HTR-8/SVneo (cell line): ENCODE measurements at regions not wholly inside any gene's neighbourhood (a gene's known extent, or its start where the extent isn't known, plus 50 kb on each side); places are given as distances from the start of the nearest gene placed in this dataset.
"Not testable (repeated sequence)": the region's sequence is repeated elsewhere in the genome, so short reads cannot be mapped to it uniquely, and the experiment has no call there.

Experiments used
- DNase-seq: peaks from one replicate; pipeline ENCODE4 v3.0.0; 2011; ENCODE audit warnings: low spot score, mixed read lengths; ENCODE audit not compliant: insufficient read length
- FAIRE-seq: peaks from 2 replicates; lab custom pipeline; 2011; peaks lifted over from hg19 to GRCh38; lab: Jason Lieb, UNC

DNA sequence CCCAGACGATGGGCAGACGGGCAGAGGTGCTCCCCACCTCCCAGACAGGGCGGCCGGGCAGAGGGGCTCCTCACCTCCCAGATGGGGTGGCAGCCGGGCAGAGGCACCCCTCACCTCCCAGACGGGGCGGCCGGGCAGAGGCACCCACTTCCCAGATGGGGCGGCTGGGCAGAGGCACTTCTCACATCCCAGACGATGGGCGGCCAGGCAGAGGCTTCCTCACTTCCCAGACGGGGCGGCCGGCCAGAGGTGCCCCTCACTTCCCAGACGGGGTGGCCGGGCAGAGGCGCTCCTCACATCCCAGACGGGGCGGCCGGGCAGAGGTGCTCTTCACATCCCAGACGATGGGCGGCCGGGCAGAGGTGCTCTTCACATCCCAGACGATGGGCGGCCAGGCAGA, 96.6 kb downstream of the ABCC12 start:
- FAIRE-seq, DNase-seq: not testable (repeated sequence)

DNA sequence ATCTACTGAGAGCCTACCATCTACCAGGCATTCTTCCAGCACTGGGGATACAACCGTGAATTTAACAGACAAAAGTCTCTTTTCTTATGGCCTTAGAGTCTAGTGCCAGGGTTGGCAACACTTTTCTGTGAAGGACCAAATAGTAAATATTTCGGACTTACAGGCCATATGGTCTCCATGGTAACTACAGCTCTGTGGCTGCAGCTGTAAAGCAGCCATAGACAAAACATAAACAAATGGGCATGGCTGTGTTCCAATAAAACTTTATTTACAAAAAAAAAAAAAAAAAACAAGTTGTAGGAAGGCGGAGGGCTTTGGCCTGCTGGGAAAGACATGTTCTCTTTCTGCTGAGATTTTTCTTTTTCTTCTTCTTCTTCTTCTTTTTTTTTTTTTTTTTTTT, 98.7 kb downstream of the ABCC12 start:
- DNase-seq (no peak), FAIRE-seq (no peak)

DNA sequence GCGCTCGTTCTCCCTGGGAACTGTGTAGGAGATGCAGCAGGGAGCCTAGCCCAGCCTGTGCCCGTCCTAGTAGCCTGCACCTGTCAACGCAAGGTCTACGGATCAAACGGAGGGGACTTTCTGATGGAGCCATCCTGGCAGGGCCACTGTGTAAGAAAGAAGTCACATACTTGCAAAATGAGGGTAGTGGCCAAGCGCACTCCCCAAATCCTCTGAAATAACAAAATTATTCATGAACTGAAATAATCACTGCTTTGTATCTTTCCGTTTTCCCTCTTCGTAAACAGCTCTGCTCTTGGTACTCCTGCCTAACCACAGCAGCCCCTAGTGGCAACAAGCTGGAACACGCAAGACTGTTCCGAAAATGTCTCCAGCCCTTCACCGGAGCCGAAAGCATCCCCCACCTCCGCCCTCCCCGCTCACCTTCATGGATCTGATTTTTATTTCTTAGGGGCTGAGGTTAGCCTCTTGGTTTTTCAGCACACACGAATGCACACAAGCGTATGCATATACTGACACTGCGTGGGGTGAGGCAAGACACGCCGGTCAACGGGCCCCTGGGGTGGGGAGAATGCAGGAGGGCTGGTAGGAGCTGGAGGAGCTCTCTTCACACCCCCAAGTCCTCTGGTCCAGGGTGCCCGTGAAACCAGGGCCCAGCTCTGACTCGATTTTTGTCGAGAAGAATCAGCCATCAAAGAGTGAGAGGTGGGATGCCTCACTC, 100.8 kb downstream of the ABCC12 start:
- no peak for FAIRE-seq
- peak; percentile 51 for DNase-seq

DNA sequence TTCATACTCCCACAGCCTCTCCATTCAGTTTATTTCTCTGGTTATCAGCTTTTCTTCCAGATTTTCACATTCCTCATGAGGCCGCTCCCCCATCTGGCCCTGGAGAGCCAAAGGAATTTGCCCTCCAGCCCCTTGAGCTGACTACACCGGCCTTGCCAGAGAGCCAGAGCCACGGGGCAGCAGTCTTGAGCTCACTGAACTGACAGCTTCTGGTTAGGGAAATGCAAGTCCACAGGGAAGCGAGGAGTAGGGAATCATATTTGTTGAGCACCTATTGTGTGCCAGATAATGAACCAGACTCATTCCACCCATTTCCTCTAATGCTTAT, 102.4 kb downstream of the ABCC12 start:
- FAIRE-seq (no peak), DNase-seq (peak; percentile 53)

DNA sequence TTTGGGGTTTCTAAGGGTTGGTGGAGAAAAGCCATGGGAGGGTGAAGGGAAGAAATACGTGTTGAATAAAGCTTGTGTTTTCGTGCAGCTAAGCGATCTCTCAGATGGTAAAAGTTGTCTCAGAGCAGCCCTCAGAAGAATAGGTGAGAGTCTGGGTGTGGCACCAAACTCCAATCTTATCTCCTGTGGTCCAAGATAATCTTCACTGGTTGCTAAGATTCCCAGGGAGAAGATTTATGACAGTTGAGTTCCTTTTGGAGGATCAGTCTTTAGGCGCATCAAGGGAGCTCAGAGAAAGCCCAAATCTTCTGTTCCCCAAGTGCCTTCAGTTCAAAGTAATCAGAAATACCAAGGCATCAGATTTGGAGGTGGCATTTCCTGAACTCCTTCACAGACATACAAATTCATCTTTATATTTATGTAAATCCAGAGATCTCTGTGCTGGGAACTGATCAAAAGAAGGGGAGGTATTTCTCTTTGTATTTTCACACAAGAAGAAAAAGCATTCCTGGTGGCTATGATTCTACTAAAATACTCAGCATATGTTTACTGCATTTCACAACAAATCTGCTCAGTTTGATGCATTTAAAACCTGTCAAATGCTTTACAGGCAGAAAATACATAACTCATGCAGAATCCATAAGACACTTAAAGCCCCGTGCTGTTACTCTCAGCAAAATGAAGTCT, 102.9 kb downstream of the ABCC12 start:
- DNase-seq = no peak
- no peak for FAIRE-seq

DNA sequence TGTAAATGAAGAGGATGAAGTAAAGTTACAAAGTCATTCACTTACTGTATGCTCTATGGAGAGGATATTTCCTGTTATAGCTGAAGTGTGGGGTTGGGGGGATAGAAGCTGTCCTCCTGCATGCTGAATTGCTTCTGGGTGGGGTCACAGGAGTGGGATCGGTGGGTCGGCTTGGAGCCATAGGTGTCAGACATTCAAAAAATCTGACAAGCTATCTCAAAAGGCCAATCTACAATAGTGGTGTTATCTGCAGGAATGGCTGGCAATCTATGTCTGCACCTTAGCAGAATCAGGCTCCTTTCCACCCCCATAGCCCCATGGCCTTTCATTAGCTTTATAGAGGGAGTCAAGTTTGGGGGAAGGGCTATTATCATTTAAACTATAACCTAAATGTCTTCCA, 104.9 kb downstream of the ABCC12 start:
- DNase-seq (no peak), FAIRE-seq (no peak)

DNA sequence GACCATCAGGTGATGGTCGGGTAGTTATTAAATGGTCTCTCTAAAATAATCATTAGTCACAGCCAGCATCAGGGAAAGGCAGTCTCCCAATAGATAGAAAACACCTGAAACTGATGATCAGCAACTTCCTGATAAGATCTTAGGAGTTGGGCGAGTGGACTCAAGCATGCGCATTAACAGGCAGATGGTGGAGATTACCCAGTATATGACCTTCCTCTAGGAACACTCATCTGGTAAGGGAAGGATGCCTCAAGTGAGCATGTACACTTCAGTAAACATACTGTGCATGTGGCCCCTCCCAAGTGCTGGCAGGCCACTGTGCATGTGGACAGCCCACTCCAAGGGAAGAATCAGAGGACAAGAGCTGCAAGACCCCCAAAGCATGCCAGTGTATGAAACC, 105.9 kb downstream of the ABCC12 start:
- FAIRE-seq = no peak

DNA sequence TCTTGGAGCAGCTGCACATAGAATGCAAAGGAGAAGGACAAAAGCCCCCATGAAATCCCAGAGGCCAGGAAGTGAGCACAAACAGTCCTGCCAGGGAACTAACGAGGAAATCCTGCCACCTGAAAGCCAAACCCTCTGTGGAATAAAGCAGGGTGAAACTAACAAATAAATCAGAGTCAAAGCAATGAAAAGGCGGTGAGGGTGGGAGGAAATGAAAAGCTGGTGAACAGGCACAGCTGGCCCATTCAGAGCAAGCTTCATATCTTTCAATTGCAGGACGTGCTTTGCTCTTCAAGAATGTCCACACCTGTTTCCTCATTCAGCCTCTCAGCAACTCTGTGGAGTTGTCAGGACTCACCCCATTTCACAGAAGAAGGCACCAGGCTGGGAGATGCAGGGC, 108.1 kb downstream of the ABCC12 start:
- DNase-seq (no peak), FAIRE-seq (no peak)

More for the DNA sequence above, 105.9 kb downstream of the ABCC12 start:
- DNase-seq = no peak

DNA sequence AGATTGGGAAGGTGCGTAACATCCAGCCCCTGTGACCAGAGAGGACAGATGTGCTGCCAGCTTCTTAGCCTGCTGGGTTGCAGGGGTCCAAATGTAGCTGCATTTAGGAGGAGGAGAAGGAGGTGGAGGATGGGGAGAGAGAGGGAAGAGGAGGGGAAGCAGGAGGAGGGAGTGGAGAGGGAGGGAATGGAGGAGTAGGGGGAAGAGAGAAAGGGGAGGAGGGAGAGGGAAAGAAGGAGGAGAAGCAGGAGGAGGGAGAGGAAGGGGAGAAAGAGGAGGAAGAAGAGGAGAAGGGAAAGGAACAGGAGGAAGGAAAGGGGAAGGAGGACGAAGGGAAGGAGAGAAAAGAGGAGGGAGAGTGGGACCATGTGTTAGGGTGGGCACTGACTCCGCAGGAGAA, 108.6 kb downstream of the ABCC12 start:
- no peak for FAIRE-seq
- DNase-seq = no peak

DNA sequence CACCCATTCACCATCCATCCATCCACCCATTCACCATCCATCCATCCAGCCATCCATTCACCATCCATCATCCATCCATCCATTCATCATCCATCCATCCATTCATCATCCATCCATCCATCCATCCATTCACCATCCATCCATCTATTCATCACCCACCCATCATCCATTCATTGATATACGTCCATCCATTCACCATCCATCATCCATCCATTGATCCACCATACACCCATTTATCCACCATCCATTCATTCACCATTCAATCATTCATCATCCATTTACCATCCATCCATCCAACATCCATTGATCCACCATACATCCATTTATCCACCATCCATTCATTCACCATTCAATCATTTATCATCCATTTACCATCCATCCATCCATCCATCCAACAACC, 111.7 kb downstream of the ABCC12 start:
- FAIRE-seq (no peak), DNase-seq (no peak)

DNA sequence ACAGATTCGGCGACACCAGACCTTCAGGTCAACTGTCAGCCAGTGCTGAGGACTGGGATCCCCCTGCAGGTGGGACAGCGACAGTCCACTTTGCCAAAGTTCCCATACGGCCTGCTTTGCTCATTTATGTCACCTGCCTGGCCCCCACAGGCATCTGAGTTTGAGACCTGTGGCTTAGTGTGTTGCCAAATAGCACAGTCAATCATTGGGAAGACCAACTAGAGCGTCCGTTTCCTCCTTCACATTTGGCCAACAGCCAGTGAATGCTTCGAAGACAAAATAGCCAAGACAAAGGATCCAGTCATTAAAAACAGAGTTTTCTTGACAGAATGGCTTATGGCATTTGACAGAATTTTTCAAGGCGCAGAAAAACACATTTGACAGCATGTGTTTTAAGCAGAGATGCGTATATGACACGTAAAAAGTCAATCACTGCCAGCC, 113.8 kb downstream of the ABCC12 start:
- DNase-seq = no peak
- no peak for FAIRE-seq

DNA sequence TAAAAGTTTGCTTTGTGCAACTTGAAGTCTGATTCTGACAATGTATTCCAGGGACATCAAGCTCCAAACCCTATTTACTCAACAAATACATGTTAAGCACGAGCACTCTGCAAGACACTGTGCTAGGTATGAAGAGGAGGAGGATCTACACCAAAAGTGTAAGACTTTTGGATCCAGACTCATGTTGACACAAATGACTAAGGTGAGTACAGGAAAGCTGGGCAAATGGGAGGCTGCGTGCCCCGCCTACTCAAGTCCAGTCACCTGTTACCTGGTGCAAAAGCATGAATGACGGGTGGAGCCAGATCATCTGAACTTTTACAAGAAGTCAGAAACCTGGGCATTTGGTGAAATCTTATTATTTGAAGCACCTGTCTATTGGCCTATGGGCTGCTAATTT, 120.7 kb downstream of the ABCC12 start:
- FAIRE-seq (no peak), DNase-seq (no peak)

DNA sequence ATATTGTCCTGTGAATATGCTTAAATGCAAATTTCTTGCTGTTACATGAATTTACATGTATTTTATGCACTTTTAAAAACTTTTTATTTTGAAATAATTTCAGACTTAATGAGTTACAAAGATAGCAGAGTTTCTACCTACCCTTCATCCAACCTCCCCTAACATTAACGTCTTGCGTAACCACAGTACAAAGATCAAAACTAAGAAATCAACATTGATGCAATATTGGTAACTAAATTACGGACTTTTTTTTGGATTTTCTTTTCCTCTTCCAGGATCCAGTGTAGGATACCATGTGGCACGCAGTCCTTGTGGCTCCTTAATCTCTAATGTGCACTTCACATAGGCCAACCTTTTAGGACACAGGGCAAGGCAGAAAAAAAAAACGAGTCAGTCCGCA, 124.9 kb downstream of the ABCC12 start:
- DNase-seq (no peak), FAIRE-seq (no peak)

DNA sequence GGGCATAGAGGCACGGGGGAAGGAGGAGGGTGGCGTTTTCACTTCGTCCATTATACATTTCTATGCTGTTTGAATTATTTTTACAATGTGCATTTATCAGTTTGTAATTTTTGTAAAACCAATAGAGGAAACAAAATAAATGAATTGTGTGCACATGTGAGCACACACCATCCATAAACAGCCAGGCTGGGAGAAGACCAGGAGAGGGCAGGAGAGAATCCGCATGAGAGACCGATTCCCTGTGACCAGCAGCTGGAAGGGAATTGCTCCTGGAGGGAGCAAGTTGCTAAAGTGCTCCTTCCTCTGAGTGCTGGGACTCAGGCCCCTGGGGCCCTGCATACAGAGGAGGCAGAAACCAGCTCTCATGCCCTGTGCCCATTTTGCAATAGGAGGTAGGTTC, 126.0 kb downstream of the ABCC12 start:
- DNase-seq (no peak), FAIRE-seq (no peak)

DNA sequence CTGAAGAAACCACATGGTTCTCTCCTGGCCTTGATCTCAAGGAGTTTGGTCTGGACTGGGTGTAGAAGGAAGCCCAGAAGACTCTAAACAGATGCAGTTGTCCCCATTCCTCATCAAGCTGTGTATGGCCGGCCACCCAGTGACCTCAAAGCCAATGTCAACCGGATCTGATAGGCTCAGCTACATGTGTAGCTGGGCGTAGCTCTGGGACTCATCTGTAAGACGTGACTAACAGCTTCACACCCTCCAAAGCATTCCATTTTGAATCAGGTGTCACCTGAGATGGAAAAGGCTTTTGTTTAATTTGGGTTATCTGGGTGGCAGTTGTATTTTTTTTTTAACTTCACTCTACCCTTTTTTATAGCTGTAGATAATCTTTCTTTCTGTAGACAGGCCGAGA, 130.4 kb downstream of the ABCC12 start:
- no peak for FAIRE-seq

DNA sequence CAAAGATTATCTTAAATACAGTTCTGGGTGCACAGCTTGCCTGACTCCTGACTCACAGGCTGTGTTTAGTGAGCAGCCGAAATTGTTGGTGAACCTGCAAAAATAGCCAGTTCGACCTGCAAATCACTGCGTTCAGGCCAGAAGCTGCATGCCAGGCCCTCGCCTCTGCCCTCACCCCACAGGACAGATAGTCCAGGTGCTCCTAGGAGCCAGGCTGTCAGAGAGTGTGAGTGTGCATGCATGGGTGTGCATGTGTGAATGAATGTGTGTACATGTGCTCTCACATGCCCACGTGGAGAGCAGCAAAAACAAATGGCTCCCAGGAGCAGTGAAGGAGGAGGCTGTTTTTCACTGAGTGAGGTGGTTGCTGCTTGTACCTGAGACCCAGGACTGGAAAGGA, 131.8 kb downstream of the ABCC12 start:
- no peak for FAIRE-seq
- DNase-seq = no peak

More for the DNA sequence above, 130.4 kb downstream of the ABCC12 start:
- DNase-seq = no peak

DNA sequence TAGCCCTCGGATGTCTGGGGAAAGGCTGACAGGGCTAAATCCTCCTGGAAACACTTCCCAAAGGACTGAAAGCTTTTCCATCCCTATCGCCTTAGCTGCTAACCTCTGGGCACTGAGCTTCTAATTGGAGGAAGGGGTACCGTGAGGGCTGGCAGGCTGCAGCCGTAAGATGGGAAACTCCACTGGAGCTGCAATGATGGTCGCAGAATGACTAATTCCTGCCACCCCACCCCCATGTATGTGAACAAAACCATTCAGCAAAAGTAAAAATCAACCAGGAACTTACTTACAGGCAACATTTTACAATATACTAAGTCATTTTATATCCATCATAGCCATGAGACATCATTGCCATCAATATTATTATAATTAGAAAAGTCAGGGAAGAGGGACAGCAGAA, 133.3 kb downstream of the ABCC12 start:
- DNase-seq (no peak), FAIRE-seq (no peak)

DNA sequence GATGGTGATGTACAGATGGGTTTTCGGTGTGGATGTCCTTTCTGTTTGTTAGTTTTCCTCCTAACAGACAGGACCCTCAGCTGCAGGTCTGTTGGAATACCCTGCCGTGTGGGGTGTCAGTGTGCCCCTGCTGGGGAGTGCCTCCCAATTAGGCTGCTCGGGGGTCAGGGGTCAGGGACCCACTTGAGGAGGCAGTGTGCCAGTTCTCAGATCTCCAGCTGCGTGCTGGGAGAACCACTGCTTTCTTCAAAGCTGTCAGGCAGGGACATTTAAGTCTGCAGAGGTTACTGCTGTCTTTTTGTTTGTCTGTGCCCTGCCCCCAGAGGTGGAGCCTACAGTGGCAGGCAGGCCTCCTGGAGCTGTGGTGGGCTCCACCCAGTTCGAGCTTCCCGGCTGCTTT, 135.2 kb downstream of the ABCC12 start:
- not testable (repeated sequence) for DNase-seq, FAIRE-seq

DNA sequence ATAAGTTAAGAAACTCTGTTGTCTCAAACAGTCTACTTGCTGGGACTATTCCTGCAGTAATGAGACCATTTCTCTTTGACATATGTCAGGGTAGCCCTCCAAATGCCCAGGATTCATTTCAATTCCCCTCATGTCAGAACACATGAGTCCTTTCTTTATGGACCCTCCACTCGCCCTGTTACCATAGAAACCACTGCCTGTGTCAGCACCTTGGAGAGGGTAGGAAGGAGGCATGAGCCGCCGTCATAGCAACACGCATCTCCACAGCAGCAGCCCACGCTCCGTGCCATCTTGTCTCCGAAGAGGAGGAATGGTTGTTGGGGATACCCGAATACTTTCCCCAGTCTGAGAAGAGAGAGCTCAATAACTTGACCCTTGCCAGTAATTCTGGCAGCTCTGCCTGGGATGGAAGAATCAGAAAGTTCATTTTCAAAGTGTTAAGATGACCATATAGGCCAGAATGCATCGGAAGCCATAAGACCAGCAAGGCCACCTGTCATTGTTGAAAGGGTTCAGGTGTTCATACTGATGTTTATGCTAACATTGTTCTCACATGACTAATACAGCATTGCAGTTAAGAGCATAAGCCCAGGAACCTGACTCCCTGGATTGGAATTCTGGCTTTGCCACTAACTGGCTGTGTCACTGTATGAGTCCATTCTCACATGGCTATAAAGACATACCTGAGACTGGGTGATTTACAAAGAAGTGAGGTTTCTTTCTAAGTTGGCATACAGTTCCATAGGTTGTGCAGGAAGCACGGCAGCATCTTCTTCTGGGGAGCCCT, 141.3 kb downstream of the ABCC12 start:
- DNase-seq (no peak), FAIRE-seq (no peak)

DNA sequence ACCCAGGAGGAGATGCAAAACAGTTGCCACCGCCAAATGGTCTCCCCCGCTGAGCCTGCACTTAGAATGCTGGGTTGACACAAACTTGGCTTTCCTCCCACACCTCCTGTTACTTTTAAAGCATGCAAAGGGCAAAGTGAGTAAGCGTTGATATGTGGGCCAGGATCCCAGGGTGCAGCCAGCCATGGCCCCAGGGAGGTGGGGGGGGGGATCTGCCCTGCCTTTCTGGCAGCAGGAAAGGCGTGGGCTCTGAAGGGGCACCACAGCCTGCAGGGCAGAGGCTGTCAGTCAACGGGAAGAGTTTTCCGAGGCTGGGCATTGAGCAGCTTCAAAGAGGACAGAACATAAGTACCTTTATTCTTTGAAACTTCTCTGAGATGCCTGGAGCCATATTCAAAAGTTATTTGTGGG, 142.3 kb downstream of the ABCC12 start:
- DNase-seq = peak; percentile 14
- FAIRE-seq = no peak
